ENCODE measurements at regions not wholly inside any gene's neighbourhood (a gene's known extent, or its start where the extent isn't known, plus 50 kb on each side); places are given as distances from the start of the nearest gene placed in this dataset.
A peak's percentile ranks its signal among the peaks of the same experiment; 100 is the strongest.

DNA sequence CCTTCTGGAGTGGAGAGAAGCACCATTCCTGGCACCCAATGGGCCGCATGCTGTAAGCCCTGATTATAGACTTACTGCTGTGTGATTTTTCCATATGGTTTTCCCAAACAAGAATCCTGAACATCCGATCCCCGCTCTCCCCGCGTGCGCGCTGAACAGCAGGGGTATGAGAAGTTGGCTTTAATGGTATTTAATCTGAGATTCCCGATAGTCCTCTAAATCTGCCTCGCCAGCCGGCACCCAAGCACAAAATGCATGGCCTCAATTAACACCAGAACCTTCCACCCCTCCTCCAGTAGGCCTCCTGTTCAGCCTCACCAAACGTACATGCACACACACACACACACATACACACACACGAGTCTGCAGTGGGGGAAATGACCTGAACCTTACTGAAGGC, 480.3 kb downstream of the BCL11A start:
- no peak for DNase-seq
- H3K9me3 Mint-ChIP-seq, result no peaks in the 10 kb centered on the region

GRCh38 chr2:60072609-60073008, 480.8 kb downstream of the BCL11A start:
- Mint-ChIP-seq H3K27me3 (peaks cover 0 to 12% (median 5%) of the 10 kb centered on the region in 3 donors), H3K27ac (peak overlapping the region in 1 of 6 donors; percentile 58), H3K4me1 (peaks cover 0 to 5% (median 0%) of the 10 kb centered on the region in 3 donors), H3K36me3 (no peaks in the 10 kb centered on the region), H3K9me3 (no peaks in the 10 kb centered on the region), H3K4me3 (no peak overlapping the region)
- DNase-seq (no peak), ATAC-seq (ENCODE audit: low read depth in 2 of 2) (no peak)

More for the DNA sequence above, 480.3 kb downstream of the BCL11A start:
- H3K36me3 Mint-ChIP-seq, result no peaks in the 10 kb centered on the region
- no peak overlapping the region for H3K4me3 Mint-ChIP-seq
- no peak overlapping the region for H3K27ac Mint-ChIP-seq
- H3K27me3 Mint-ChIP-seq, result peaks cover 0 to 12% (median 5%) of the 10 kb centered on the region in 3 donors
- no peak for ATAC-seq (ENCODE audit: low read depth in 2 of 2)
- H3K4me1 Mint-ChIP-seq, result peaks cover 0 to 5% (median 0%) of the 10 kb centered on the region in 3 donors

- Mint-ChIP-seq H3K9me3 (no peaks in the 10 kb centered on the region), H3K4me3 (no peak overlapping the region), H3K4me1 (peaks cover 0 to 5% (median 0%) of the 10 kb centered on the region in 3 donors), H3K36me3 (no peaks in the 10 kb centered on the region), H3K27ac (peak overlapping the region in 2 of 6 donors; percentile 4 to 62), H3K27me3 (peaks cover 0 to 12% (median 5%) of the 10 kb centered on the region in 3 donors)
- no peak for ATAC-seq (ENCODE audit: low read depth in 2 of 2)
- DNase-seq, result no peak
Observed at GRCh38 chr2:60071490-60071831, 482.0 kb downstream of the BCL11A start.

DNA sequence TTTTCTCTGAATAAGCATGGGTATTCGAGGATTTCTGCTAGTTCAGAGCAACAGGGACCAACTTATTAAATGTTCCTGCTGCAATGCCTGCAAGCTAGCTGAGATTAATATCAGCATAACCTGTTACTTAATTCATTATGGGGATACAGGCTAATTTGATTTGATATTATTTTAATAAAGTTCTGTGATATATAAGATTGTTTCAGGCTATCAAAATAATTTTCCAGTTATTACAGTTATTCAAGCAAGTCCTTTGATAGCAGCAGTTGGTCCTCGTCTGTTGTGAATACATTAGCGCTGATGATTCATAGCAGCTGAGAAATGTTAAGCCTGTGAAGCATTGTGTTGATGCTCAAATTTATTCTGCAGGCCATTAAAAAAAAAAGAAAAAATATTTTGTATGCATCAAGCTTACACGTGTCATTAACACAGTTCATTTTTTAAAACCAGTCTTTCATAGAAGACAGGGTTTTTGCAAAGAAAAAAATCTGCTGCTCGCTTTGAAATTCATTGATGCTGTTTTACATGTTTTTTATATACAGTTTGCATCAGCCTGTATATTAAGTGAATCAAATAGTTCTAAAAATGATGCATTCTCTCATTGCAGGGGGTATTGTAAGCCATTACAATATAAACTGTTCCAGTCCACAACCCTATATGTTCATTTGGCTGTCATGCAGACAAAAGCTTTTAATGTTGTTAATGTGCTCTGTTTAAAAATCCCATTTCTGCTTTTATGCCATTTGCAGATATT, 482.5 kb downstream of the BCL11A start:
- no peak for DNase-seq
- Mint-ChIP-seq H3K4me1 (peaks cover 0 to 5% (median 0%) of the 10 kb centered on the region in 3 donors), H3K27ac (no peak overlapping the region), H3K4me3 (no peak overlapping the region), H3K9me3 (no peaks in the 10 kb centered on the region), H3K27me3 (peaks cover 0 to 12% (median 5%) of the 10 kb centered on the region in 3 donors), H3K36me3 (no peaks in the 10 kb centered on the region)
- no peak for ATAC-seq (ENCODE audit: low read depth in 2 of 2)

- peaks cover 0 to 12% (median 5%) of the 10 kb centered on the region in 3 donors for H3K27me3 Mint-ChIP-seq
- no peak overlapping the region for H3K4me3 Mint-ChIP-seq
- no peaks in the 10 kb centered on the region for H3K9me3 Mint-ChIP-seq
- DNase-seq, result no peak
- no peak overlapping the region for H3K27ac Mint-ChIP-seq
- H3K4me1 Mint-ChIP-seq, result peaks cover 0 to 5% (median 0%) of the 10 kb centered on the region in 3 donors
- H3K36me3 Mint-ChIP-seq, result no peaks in the 10 kb centered on the region
- no peak for ATAC-seq (ENCODE audit: low read depth in 2 of 2)
Observed at GRCh38 chr2:60070196-60070595, 483.3 kb downstream of the BCL11A start.

GRCh38 chr2:60068755-60069154, 484.7 kb downstream of the BCL11A start:
- H3K9me3 Mint-ChIP-seq, result no peaks in the 10 kb centered on the region
- no peak for ATAC-seq (ENCODE audit: low read depth in 2 of 2)
- peaks cover 0 to 5% (median 0%) of the 10 kb centered on the region in 3 donors for H3K4me1 Mint-ChIP-seq
- DNase-seq, result no peak
- peaks cover 0 to 12% (median 5%) of the 10 kb centered on the region in 3 donors for H3K27me3 Mint-ChIP-seq
- no peaks in the 10 kb centered on the region for H3K36me3 Mint-ChIP-seq
- no peak overlapping the region for H3K4me3 Mint-ChIP-seq
- H3K27ac Mint-ChIP-seq, result no peak overlapping the region

- no peak for DNase-seq
- no peaks in the 10 kb centered on the region for H3K9me3 Mint-ChIP-seq
- H3K36me3 Mint-ChIP-seq, result no peaks in the 10 kb centered on the region
- peaks cover 0 to 11% (median 5%) of the 10 kb centered on the region in 3 donors for H3K27me3 Mint-ChIP-seq
- ATAC-seq (ENCODE audit: low read depth in 2 of 2), result no peak
- peaks cover 0 to 3% (median 0%) of the 10 kb centered on the region in 3 donors for H3K4me1 Mint-ChIP-seq
- no peak overlapping the region for H3K4me3 Mint-ChIP-seq
- peak overlapping the region in 2 of 6 donors; percentile 32 to 47 for H3K27ac Mint-ChIP-seq
Observed at GRCh38 chr2:60067006-60067405, 486.4 kb downstream of the BCL11A start.

GRCh38 chr2:60066096-60066839, 487.2 kb downstream of the BCL11A start:
- no peak overlapping the region for H3K27ac Mint-ChIP-seq
- ATAC-seq (ENCODE audit: low read depth in 2 of 2) (no peak), DNase-seq (no peak)
- no peaks in the 10 kb centered on the region for H3K36me3 Mint-ChIP-seq
- H3K4me3 Mint-ChIP-seq, result no peak overlapping the region
- H3K9me3 Mint-ChIP-seq, result no peaks in the 10 kb centered on the region
- peaks cover 0 to 5% (median 5%) of the 10 kb centered on the region in 3 donors for H3K27me3 Mint-ChIP-seq
- H3K4me1 Mint-ChIP-seq, result no peaks in the 10 kb centered on the region

- no peak for DNase-seq
- H3K27ac Mint-ChIP-seq, result peak overlapping the region in 2 of 6 donors; percentile 30 to 65
- H3K27me3 Mint-ChIP-seq, result peaks cover 0 to 5% (median 5%) of the 10 kb centered on the region in 3 donors
- H3K9me3 Mint-ChIP-seq, result no peaks in the 10 kb centered on the region
- no peaks in the 10 kb centered on the region for H3K36me3 Mint-ChIP-seq
- H3K4me3 Mint-ChIP-seq, result no peak overlapping the region
- H3K4me1 Mint-ChIP-seq, result peaks cover 0 to 2% (median 0%) of the 10 kb centered on the region in 3 donors
- no peak for ATAC-seq (ENCODE audit: low read depth in 2 of 2)
Observed at GRCh38 chr2:60064687-60065389, 488.6 kb downstream of the BCL11A start.

GRCh38 chr2:60058781-60059180, 494.7 kb downstream of the BCL11A start:
- peak; percentile 91 to 98 for ATAC-seq (ENCODE audit: low read depth in 2 of 2)

GRCh38 chr2:60054571-60055340, 498.7 kb downstream of the BCL11A start:
- peak overlapping the region in 1 of 6 donors; percentile 63 for H3K27ac Mint-ChIP-seq
- H3K9me3 Mint-ChIP-seq, result no peaks in the 10 kb centered on the region
- H3K4me1 Mint-ChIP-seq, result peaks cover 24 to 41% (median 28%) of the 10 kb centered on the region in 3 donors
- DNase-seq (no peak), ATAC-seq (ENCODE audit: low read depth in 2 of 2) (no peak)
- H3K27me3 Mint-ChIP-seq, result peaks cover 0 to 7% (median 0%) of the 10 kb centered on the region in 3 donors
- H3K36me3 Mint-ChIP-seq, result no peaks in the 10 kb centered on the region
- H3K4me3 Mint-ChIP-seq, result peak overlapping the region in 1 of 8 donors; percentile 17

More at GRCh38 chr2:60058781-60059180, 494.7 kb downstream of the BCL11A start:
- H3K27ac Mint-ChIP-seq, result peak overlapping the region in 3 of 6 donors; percentile 16 to 52 (median 45)
- DNase-seq, result peak; percentile 31
- no peaks in the 10 kb centered on the region for H3K9me3 Mint-ChIP-seq
- peaks cover 0 to 5% (median 0%) of the 10 kb centered on the region in 3 donors for H3K27me3 Mint-ChIP-seq
- H3K4me1 Mint-ChIP-seq, result peaks cover 20 to 30% (median 23%) of the 10 kb centered on the region in 3 donors
- no peaks in the 10 kb centered on the region for H3K36me3 Mint-ChIP-seq
- H3K4me3 Mint-ChIP-seq, result peak overlapping the region in 1 of 8 donors; percentile 27

DNA sequence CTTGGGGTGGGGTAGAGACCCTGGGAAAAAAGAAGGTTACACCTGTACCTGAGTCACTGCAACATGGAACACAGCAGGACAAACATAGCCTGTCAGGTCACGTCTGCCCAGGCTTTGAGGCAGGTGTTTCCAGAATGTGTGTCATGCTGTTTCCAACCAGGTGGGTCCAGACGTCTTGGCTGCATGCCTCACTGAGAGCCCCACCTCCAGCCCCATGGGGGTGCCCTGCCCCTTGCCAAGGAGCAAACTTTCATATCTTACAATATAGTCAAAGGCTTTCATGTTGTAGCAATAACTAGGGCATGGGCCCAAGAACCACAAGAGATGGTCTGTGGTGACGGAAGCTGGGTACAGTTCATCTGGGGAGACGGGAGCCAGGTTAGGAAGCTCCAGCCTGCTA, 499.7 kb downstream of the BCL11A start:
- no peaks in the 10 kb centered on the region for H3K36me3 Mint-ChIP-seq
- peak; percentile 72 to 79 for ATAC-seq (ENCODE audit: low read depth in 2 of 2)
- peak overlapping the region in 3 of 6 donors; percentile 48 to 66 (median 65) for H3K27ac Mint-ChIP-seq
- no peaks in the 10 kb centered on the region for H3K9me3 Mint-ChIP-seq
- H3K27me3 Mint-ChIP-seq, result peaks cover 0 to 7% (median 0%) of the 10 kb centered on the region in 3 donors
- DNase-seq, result peak; percentile 29
- peaks cover 15 to 31% (median 18%) of the 10 kb centered on the region in 3 donors for H3K4me1 Mint-ChIP-seq
- H3K4me3 Mint-ChIP-seq, result peak overlapping the region in 1 of 8 donors; percentile 32

All from naive B cell (primary cell).